KMS-11 (cell line): ENCODE measurements at regions not wholly inside any gene's neighbourhood (a gene's known extent, or its start where the extent isn't known, plus 50 kb on each side); places are given as distances from the start of the nearest gene placed in this dataset.

Source experiments
- H2AFZ ChIP-seq: fragments of 200-600 bp; sonication (generic); 2 replicates; pipeline ENCODE4 v1.6.1; 2016; ENCODE audit warnings: antibody characterized with exemption, mixed run types, low read depth
- H3K27ac ChIP-seq: fragments of 200-600 bp; sonication (generic); 2 replicates; pipeline ENCODE4 v1.6.1; 2016; ENCODE audit warnings: mild to moderate bottlenecking, mixed run types
- H3K27me3 ChIP-seq: fragments of 200-600 bp; sonication (generic); 2 replicates; pipeline ENCODE4 v1.6.1; 2017; ENCODE audit warnings: mild to moderate bottlenecking, low read depth, mixed run types, moderate library complexity; ENCODE audit not compliant: insufficient read depth
- H3K36me3 ChIP-seq: fragments of 200-600 bp; sonication (generic); 2 replicates; pipeline ENCODE4 v1.6.1; 2017; ENCODE audit warnings: mild to moderate bottlenecking, mixed run types; ENCODE audit not compliant: insufficient read depth
- H3K4me1 ChIP-seq: fragments of 200-600 bp; sonication (generic); 2 replicates; pipeline ENCODE4 v1.6.1; 2016; ENCODE audit warnings: mild to moderate bottlenecking, low read depth, mixed run types; ENCODE audit not compliant: poor library complexity, severe bottlenecking
- H3K4me2 ChIP-seq: fragments of 200-600 bp; sonication (generic); 2 replicates; pipeline ENCODE4 v1.7.0; 2016; ENCODE audit warnings: mild to moderate bottlenecking, mixed run types
- H3K4me3 ChIP-seq: fragments of 200-600 bp; sonication (generic); IDR thresholded peaks from 2 replicates; pipeline ENCODE4 v1.6.1; 2017; ENCODE audit warnings: low read depth, low read length, mixed read lengths; ENCODE audit not compliant: insufficient read depth
- H3K79me2 ChIP-seq: fragments of 200-600 bp; sonication (generic); 2 replicates; pipeline ENCODE4 v1.6.1; 2016; ENCODE audit warnings: low read depth, mixed run types; ENCODE audit not compliant: insufficient read depth
- H3K9ac ChIP-seq: fragments of 200-600 bp; sonication (generic); 2 replicates; pipeline ENCODE4 v1.6.1; 2016; ENCODE audit warnings: mild to moderate bottlenecking, mixed run types
- H4K20me1 ChIP-seq: fragments of 200-600 bp; sonication (generic); 2 replicates; pipeline ENCODE4 v1.6.1; 2016; ENCODE audit warnings: mild to moderate bottlenecking, mixed run types; ENCODE audit not compliant: insufficient read depth
- TF ChIP-seq, protein P1 (sequence below): fragments of 200-600 bp; sonication (generic); conservative IDR thresholded peaks from 2 replicates; pipeline ENCODE4 v1.6.1; 2017; ENCODE audit warnings: low read depth, mild to moderate bottlenecking, antibody characterized with exemption, low read length, moderate library complexity, mixed read lengths

DNA sequence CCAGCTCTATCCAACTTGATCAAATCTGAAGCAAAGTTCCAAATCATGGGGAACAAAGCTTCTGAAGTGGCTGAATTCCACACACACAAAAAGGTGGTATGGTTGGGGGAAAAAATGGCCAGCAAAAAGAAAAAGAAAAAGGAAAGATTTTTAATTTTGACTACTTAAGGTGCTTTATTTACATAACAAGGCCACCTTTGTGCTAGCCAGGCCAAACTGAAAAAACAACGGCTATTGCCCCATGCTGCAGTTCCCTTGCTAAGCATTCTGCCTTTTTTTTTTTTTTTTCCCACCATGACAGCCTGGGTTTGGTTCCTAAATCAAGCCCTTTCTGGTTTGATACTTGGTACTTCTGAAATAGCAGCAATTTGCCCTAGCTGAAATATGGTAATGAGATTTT lies 66.5 kb upstream of the DAZL start:
- Histone ChIP-seq H3K9ac (no peak overlapping the region), H3K4me2 (no peak overlapping the region), H3K36me3 (no peaks in the 10 kb centered on the region), H3K4me3 (no peak overlapping the region), H3K27ac (no peak overlapping the region), H3K79me2 (no peaks in the 10 kb centered on the region), H3K27me3 (no peaks in the 10 kb centered on the region), H3K4me1 (no peaks in the 10 kb centered on the region), H4K20me1 (no peaks in the 10 kb centered on the region), H2AFZ (no peak overlapping the region)
- TF ChIP-seq, protein P1, sequence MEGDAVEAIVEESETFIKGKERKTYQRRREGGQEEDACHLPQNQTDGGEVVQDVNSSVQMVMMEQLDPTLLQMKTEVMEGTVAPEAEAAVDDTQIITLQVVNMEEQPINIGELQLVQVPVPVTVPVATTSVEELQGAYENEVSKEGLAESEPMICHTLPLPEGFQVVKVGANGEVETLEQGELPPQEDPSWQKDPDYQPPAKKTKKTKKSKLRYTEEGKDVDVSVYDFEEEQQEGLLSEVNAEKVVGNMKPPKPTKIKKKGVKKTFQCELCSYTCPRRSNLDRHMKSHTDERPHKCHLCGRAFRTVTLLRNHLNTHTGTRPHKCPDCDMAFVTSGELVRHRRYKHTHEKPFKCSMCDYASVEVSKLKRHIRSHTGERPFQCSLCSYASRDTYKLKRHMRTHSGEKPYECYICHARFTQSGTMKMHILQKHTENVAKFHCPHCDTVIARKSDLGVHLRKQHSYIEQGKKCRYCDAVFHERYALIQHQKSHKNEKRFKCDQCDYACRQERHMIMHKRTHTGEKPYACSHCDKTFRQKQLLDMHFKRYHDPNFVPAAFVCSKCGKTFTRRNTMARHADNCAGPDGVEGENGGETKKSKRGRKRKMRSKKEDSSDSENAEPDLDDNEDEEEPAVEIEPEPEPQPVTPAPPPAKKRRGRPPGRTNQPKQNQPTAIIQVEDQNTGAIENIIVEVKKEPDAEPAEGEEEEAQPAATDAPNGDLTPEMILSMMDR = no peak

- H3K27ac ChIP-seq = no peak overlapping the region
- H3K4me2 ChIP-seq = no peak overlapping the region
- no peaks in the 10 kb centered on the region for H3K79me2 ChIP-seq
- no peaks in the 10 kb centered on the region for H4K20me1 ChIP-seq
- H3K4me3 ChIP-seq = no peak overlapping the region
- TF ChIP-seq, protein P1 = no peak
- no peaks in the 10 kb centered on the region for H3K4me1 ChIP-seq
- H3K36me3 ChIP-seq = no peaks in the 10 kb centered on the region
- H2AFZ ChIP-seq = no peak overlapping the region
- H3K27me3 ChIP-seq = no peaks in the 10 kb centered on the region
- H3K9ac ChIP-seq = no peak overlapping the region
These were observed 68.3 kb upstream of the DAZL start for GRCh38 chr3:16673530-16673929.

DNA sequence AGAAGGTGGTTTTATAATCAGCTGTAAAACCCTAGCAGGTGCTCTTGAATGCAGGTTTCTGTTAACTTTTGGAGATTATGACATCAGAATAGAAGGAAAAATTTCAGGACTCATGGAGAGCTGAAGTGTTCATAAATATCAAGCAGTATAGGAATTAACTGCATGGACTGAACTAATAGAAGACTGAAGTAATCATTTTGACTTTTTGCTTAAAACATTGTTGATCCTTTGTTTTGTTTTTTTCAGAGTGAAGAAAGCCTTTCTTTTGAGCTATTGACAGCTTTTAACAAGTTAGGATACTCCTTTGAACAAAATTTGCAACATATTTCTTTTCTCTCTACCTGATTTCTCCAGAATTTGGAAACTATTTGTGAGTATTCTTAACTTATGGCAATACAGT lies 70.6 kb upstream of the DAZL start:
- Histone ChIP-seq H3K27ac (no peak overlapping the region), H3K36me3 (no peaks in the 10 kb centered on the region), H2AFZ (no peak overlapping the region), H3K9ac (no peak overlapping the region), H3K27me3 (no peaks in the 10 kb centered on the region), H3K4me2 (no peak overlapping the region), H3K4me3 (no peak overlapping the region), H3K79me2 (no peaks in the 10 kb centered on the region), H4K20me1 (no peaks in the 10 kb centered on the region), H3K4me1 (no peaks in the 10 kb centered on the region)
- TF ChIP-seq, protein P1 = no peak

DNA sequence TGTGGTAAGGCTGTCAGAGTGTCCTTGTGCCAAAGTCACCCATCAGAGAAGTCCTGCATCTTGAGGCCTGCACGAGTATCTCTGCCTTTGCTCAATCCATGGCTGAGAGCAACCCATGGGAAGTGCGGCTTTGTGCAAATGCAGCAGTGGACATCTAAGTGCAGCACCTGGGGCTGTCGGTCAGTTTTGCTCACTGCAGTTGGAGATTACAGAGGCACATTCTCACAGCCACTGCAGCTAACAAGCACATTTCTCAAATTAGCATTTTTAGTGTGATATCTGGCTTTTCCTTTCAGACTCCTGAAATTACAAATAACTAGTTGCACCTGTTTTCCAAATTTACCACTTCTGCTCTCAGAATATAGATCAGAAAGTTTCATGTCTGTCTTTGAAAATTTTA lies 81.5 kb upstream of the DAZL start:
- no peak overlapping the region for H3K27ac ChIP-seq
- no peak overlapping the region for H3K9ac ChIP-seq
- H3K36me3 ChIP-seq = no peaks in the 10 kb centered on the region
- no peaks in the 10 kb centered on the region for H4K20me1 ChIP-seq
- no peaks in the 10 kb centered on the region for H3K79me2 ChIP-seq
- no peak overlapping the region for H2AFZ ChIP-seq
- H3K4me2 ChIP-seq = no peak overlapping the region
- no peaks in the 10 kb centered on the region for H3K4me1 ChIP-seq
- no peak overlapping the region for H3K4me3 ChIP-seq
- H3K27me3 ChIP-seq = no peaks in the 10 kb centered on the region
- TF ChIP-seq, protein P1 = no peak

GRCh38 chr3:16687221-16687620 lies 82.0 kb upstream of the DAZL start:
- no peak overlapping the region for H3K4me3 ChIP-seq
- H3K79me2 ChIP-seq = no peaks in the 10 kb centered on the region
- H4K20me1 ChIP-seq = no peaks in the 10 kb centered on the region
- TF ChIP-seq, protein P1 = no peak
- H3K27ac ChIP-seq = no peak overlapping the region
- no peak overlapping the region for H2AFZ ChIP-seq
- no peak overlapping the region for H3K9ac ChIP-seq
- H3K36me3 ChIP-seq = no peaks in the 10 kb centered on the region
- no peak overlapping the region for H3K4me2 ChIP-seq
- no peaks in the 10 kb centered on the region for H3K27me3 ChIP-seq
- H3K4me1 ChIP-seq = no peaks in the 10 kb centered on the region
